ENCODE measurements at regions not wholly inside any gene's neighbourhood (a gene's known extent, or its start where the extent isn't known, plus 50 kb on each side); places are given as distances from the start of the nearest gene placed in this dataset.

GRCh38 chr5:34571677-34572041, 84.5 kb upstream of the RAI14 start:
- in situ Hi-C loops (cut with HindIII; ENCODE audit: low pct_unique_long_range_greater_than_20kb, low sequenced_read_pairs), result no loop called here
- DNase-seq (ENCODE audit: low read depth, low spot score), result no peak

GRCh38 chr5:34574936-34575467, 81.1 kb upstream of the RAI14 start:
- DNase-seq (ENCODE audit: low read depth, low spot score), result no peak
- in situ Hi-C loops (cut with HindIII; ENCODE audit: low pct_unique_long_range_greater_than_20kb, low sequenced_read_pairs), result no loop called here

GRCh38 chr5:34576891-34577666, 79.0 kb upstream of the RAI14 start:
- no peak for DNase-seq (ENCODE audit: low read depth, low spot score)
- in situ Hi-C loops (cut with HindIII; ENCODE audit: low pct_unique_long_range_greater_than_20kb, low sequenced_read_pairs), result no loop called here

- in situ Hi-C loops (cut with HindIII; ENCODE audit: low pct_unique_long_range_greater_than_20kb, low sequenced_read_pairs), result no loop called here
- no peak for DNase-seq (ENCODE audit: low read depth, low spot score)
Observed at GRCh38 chr5:34578962-34579361, 77.2 kb upstream of the RAI14 start.

- DNase-seq (ENCODE audit: low read depth, low spot score), result no peak
- in situ Hi-C loops (cut with HindIII; ENCODE audit: low pct_unique_long_range_greater_than_20kb, low sequenced_read_pairs), result no loop called here
Observed at GRCh38 chr5:34580983-34581382, 75.1 kb upstream of the RAI14 start.

GRCh38 chr5:34582371-34582770, 73.8 kb upstream of the RAI14 start:
- in situ Hi-C loops (cut with HindIII; ENCODE audit: low pct_unique_long_range_greater_than_20kb, low sequenced_read_pairs), result no loop called here
- DNase-seq (ENCODE audit: low read depth, low spot score), result peak; percentile 39

- in situ Hi-C loops (cut with HindIII; ENCODE audit: low pct_unique_long_range_greater_than_20kb, low sequenced_read_pairs), result no loop called here
- DNase-seq (ENCODE audit: low read depth, low spot score), result no peak
Observed at GRCh38 chr5:34583167-34583566, 73.0 kb upstream of the RAI14 start.

GRCh38 chr5:34584165-34584564, 72.0 kb upstream of the RAI14 start:
- no peak for DNase-seq (ENCODE audit: low read depth, low spot score)
- in situ Hi-C loops (cut with HindIII; ENCODE audit: low pct_unique_long_range_greater_than_20kb, low sequenced_read_pairs), result no loop called here

- DNase-seq (ENCODE audit: low read depth, low spot score), result no peak
- in situ Hi-C loops (cut with HindIII; ENCODE audit: low pct_unique_long_range_greater_than_20kb, low sequenced_read_pairs), result no loop called here
Observed at GRCh38 chr5:34585601-34586104, 70.5 kb upstream of the RAI14 start.

- in situ Hi-C loops (cut with HindIII; ENCODE audit: low pct_unique_long_range_greater_than_20kb, low sequenced_read_pairs), result no loop called here
- DNase-seq (ENCODE audit: low read depth, low spot score), result no peak
Observed at GRCh38 chr5:34586117-34586885, 69.8 kb upstream of the RAI14 start.

GRCh38 chr5:34587355-34588241, 68.5 kb upstream of the RAI14 start:
- no peak for DNase-seq (ENCODE audit: low read depth, low spot score)
- in situ Hi-C loops (cut with HindIII; ENCODE audit: low pct_unique_long_range_greater_than_20kb, low sequenced_read_pairs), result no loop called here

GRCh38 chr5:34589832-34590231, 66.3 kb upstream of the RAI14 start:
- DNase-seq (ENCODE audit: low read depth, low spot score), result no peak
- in situ Hi-C loops (cut with HindIII; ENCODE audit: low pct_unique_long_range_greater_than_20kb, low sequenced_read_pairs), result no loop called here

GRCh38 chr5:34591723-34592122, 64.4 kb upstream of the RAI14 start:
- DNase-seq (ENCODE audit: low read depth, low spot score), result peak; percentile 66
- in situ Hi-C loops (cut with HindIII; ENCODE audit: low pct_unique_long_range_greater_than_20kb, low sequenced_read_pairs), result no loop called here

- DNase-seq (ENCODE audit: low read depth, low spot score), result no peak
- in situ Hi-C loops (cut with HindIII; ENCODE audit: low pct_unique_long_range_greater_than_20kb, low sequenced_read_pairs), result no loop called here
Observed at GRCh38 chr5:34597034-34598027, 58.8 kb upstream of the RAI14 start.

GRCh38 chr5:34598177-34598794, 57.8 kb upstream of the RAI14 start:
- in situ Hi-C loops (cut with HindIII; ENCODE audit: low pct_unique_long_range_greater_than_20kb, low sequenced_read_pairs), result no loop called here
- DNase-seq (ENCODE audit: low read depth, low spot score), result peak; percentile 46

GRCh38 chr5:34599471-34600117, 56.5 kb upstream of the RAI14 start:
- in situ Hi-C loops (cut with HindIII; ENCODE audit: low pct_unique_long_range_greater_than_20kb, low sequenced_read_pairs), result no loop called here
- DNase-seq (ENCODE audit: low read depth, low spot score), result no peak

Measured in SK-MEL-5 (cell line).